HK-2 (cell line): ENCODE measurements at regions not wholly inside any gene's neighbourhood (a gene's known extent, or its start where the extent isn't known, plus 50 kb on each side); places are given as distances from the start of the nearest gene placed in this dataset.
A peak's percentile ranks its signal among the peaks of the same experiment; 100 is the strongest.
"Not testable (repeated sequence)": the region's sequence is repeated elsewhere in the genome, so short reads cannot be mapped to it uniquely, and the experiment has no call there.

Experiments
- DNase-seq: peaks from one replicate; pipeline ENCODE4 v3.0.0-alpha.2; 2018; ENCODE audit not compliant: unreplicated experiment

DNA sequence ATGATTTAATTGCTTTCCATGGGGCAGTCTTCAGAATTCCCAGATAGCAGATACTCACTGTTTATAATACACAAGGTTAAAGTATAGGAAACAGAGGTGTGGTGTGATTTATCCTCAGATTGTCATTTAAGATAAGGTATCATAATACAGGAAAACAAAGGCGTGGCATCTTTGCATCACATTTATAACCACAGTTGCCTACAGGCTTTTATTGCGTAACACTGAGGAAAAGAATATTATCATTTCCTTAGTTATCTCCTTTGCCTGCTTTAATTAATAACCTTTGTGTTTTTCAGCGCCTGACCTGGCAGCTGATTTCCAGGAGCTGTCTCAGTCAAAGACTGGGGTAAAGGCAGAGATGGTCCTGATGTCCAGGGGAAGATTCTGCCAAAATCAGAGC, 68.8 kb downstream of the SSX7 start:
- DNase-seq: no peak

DNA sequence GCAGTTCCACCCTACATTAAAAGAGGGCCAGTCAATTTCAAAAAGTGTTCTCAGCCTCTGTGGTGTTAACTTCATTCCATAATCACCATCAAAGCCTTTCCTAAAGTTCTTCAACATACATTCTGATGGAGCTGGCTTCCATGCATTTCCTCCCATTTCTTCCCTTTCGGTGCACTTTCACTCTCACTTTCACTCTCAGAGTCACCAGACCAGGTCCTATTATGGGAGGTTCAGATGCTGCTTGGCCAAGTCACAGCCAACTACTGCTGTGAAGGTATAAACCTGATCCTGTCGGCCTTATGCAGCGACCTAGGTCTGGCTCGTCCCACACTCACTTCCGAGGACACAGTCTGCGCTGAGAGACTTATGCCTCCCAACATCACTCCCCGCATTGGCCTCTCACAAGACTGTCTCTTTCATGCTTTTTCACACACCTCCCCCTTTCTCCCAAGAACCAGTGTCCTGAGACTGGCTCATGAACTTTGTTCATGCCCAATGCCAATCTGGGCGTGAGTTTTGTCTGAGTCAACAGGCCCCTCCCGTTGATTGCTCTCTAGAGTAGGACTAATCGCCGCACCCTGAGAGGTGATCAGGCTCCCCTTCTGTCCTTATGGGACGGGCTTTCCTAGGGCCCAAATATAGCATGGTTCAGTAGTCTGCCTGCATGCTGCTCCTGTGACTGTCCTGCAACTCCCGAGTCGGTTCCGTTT, 60.8 kb upstream of the XAGE1B start:
- DNase-seq: no peak

DNA sequence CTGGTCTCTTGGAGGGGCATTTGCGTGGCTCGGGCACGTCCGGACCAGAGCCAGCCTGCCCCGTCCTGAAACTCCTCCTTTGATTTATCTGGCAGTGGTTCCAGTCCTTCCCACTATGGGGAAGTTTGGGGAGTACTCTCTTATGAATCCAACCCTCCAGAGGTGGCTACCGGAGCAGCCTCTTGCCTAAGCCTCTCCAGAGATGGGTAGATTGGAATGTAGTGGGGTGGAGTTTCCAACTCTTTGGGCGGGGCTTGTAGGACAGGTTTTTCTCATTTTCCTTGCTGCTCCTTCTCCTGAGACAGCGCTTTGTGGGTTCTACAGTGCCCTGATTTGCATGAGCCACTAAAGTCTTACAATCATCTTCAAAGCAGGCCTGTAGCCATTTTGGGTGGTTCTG, 60.1 kb upstream of the XAGE1B start:
- no peak for DNase-seq

DNA sequence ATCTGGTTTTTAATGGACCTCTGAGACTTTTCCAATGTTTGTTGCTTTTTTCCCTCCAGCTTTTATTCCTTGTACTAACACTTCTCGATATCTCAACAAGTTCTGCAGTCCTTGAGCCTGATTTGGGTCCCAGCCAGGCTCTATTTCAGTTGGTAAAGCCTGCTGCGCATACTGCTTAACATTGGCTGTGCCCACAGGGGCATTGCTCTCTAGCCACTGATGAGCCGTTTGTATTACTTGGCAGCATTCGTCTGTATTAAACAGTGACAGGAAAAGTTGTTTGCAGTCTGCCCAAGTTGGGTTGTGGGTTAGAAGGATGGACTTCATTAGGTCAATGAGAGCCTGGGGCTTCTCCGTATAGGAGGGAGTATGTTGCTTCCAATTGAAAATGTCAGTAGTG, 59.6 kb upstream of the XAGE1B start:
- no peak for DNase-seq

DNA sequence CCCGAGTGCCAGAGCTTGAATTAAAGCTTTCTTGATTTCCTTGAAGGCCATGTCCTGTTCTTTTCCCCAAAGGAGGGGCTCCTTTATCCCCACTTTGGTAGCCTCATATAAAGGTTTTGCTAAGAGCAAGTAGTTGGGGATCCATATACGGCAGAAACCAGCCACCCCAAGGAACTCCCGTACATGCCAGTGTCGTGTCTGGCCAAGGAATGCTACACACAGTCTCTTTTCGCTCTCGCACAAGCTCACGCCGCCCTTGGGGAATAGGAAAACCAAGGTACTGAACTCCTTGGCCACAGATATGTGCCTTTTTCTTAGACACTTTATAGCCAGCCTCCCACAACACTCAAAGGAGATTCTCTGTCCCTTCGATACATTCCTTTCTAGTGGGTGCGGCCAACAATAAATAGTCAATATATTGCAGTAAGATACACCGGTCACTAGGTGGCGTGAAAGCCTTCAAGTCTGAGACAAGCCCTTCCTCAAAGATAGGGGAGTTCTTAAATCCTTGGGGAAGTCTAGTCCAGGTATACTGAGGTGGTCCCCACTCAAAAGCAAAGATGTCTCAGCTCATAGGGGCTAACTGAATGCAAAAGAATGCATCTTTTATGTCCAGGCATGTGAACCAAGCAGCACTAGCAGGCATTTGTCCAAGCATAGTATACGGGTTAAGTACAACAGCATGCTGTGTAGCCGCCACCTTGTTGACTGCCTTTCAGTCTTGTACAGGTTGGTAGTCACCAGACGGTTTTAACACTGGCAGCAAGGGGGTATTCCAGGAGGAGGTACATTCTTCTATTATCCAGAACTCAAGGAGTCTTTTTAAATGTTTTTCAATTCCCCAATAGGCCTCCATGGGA, 57.8 kb upstream of the XAGE1B start:
- peak; percentile 18 for DNase-seq

DNA sequence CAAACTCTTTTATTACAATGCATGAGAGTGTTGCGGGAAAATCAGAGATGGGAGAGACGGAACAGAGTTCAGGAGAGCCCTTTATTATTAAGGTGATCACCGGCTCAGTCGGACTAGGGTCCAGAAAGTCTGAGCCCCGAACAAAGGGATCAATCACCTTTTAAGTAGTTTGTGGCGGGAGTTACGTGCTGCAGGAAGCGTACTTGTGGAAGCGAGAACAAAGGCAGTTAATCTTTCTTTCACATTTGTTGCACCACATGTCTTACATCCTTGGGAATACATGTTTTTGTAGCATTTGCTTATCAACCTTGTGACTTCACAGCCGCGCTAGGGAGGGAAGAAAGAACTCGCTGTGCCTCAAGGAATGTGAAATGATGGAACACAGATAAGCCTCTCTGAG, 51.3 kb upstream of the XAGE1B start:
- not testable (repeated sequence) for DNase-seq
